ENCODE measurements at regions not wholly inside any gene's neighbourhood (a gene's known extent, or its start where the extent isn't known, plus 50 kb on each side); places are given as distances from the start of the nearest gene placed in this dataset.

GRCh38 chr7:112853422-112853821 lies 63.2 kb upstream of the TMEM168 start:
- Histone ChIP-seq H3K27me3 (replicated peaks; ENCODE audit: insufficient read depth, low read depth, low read length, poor library complexity) (no peaks in the 10 kb centered on the region), H3K27ac (ENCODE audit: low read depth, low read length, poor library complexity, severe bottlenecking) (no peak overlapping the region), H3K36me3 (ENCODE audit: insufficient read depth, low read length, poor library complexity, severe bottlenecking) (no peaks in the 10 kb centered on the region), H3K4me1 (ENCODE audit: insufficient read depth, low read length, poor library complexity, severe bottlenecking) (no peaks in the 10 kb centered on the region), H3K9me3 (ENCODE audit: low read depth, low read length, poor library complexity, severe bottlenecking) (no peaks in the 10 kb centered on the region), H3K4me3 (ENCODE audit: low read depth, low read length, poor library complexity, severe bottlenecking) (no peak overlapping the region)
- BruUV-seq (replicated peaks), result no TSS peak
- CTCF ChIA-PET, result no interaction called here
- POLR2A ChIA-PET (ENCODE audit: low non-redundant PET), result no interaction called here
- DNase-seq (ENCODE audit: low spot score), result no peak
- intact Hi-C loops (cut with micrococcal nuclease; ENCODE audit: unreplicated experiment), result no loop called here
- no peak for TF ChIP-seq EZH2 (IDR thresholded peaks at IDR 0.05; ENCODE audit: borderline replicate concordance, low read depth, low read length, poor library complexity, severe bottlenecking)
- TF ChIP-seq CTCF (conservative IDR thresholded peaks at IDR 0.05; ENCODE audit: low read depth, low read length), result no peak

GRCh38 chr7:112843151-112843550 lies 53.0 kb upstream of the TMEM168 start:
- Histone ChIP-seq H3K9me3 (ENCODE audit: low read depth, low read length, poor library complexity, severe bottlenecking) (no peaks in the 10 kb centered on the region), H3K27me3 (replicated peaks; ENCODE audit: insufficient read depth, low read depth, low read length, poor library complexity) (no peaks in the 10 kb centered on the region), H3K36me3 (ENCODE audit: insufficient read depth, low read length, poor library complexity, severe bottlenecking) (no peaks in the 10 kb centered on the region), H3K27ac (ENCODE audit: low read depth, low read length, poor library complexity, severe bottlenecking) (no peak overlapping the region), H3K4me1 (ENCODE audit: insufficient read depth, low read length, poor library complexity, severe bottlenecking) (no peaks in the 10 kb centered on the region), H3K4me3 (ENCODE audit: low read depth, low read length, poor library complexity, severe bottlenecking) (no peak overlapping the region)
- TF ChIP-seq CTCF (conservative IDR thresholded peaks at IDR 0.05; ENCODE audit: low read depth, low read length) (no peak), EZH2 (IDR thresholded peaks at IDR 0.05; ENCODE audit: borderline replicate concordance, low read depth, low read length, poor library complexity, severe bottlenecking) (no peak)
- POLR2A ChIA-PET (ENCODE audit: low non-redundant PET), result no interaction called here
- no TSS peak for BruUV-seq (replicated peaks)
- no peak for DNase-seq (ENCODE audit: low spot score)
- CTCF ChIA-PET, result no interaction called here
- intact Hi-C loops (cut with micrococcal nuclease; ENCODE audit: unreplicated experiment), result no loop called here

Data from A673 (cell line).